ENCODE measurements at regions not wholly inside any gene's neighbourhood (a gene's known extent, or its start where the extent isn't known, plus 50 kb on each side); places are given as distances from the start of the nearest gene placed in this dataset.
A peak's percentile ranks its signal among the peaks of the same experiment; 100 is the strongest.

DNA sequence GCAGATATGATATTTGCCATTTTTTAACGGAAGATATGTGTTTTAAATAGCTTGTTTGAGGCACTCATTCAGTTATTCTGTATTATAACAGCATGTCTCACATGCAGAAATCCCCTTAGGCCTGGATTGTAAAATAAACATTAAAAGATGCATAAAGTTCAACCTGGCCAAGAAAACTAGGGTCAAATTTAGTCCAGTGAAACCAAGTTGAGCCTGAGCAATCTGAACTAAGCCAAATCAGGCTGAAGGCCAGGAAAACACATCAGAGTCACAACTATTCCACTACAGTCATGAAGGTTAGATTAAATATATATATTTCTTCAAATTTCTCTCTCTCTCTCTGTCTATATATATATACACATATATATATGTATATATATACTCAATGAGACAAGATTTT is 504.8 kb downstream of the SLITRK1 start:
- H3K9me3 ChIP-seq (ENCODE audit: control insufficient read depth in 2 of 3, insufficient read depth in 1 of 3, low read length in 3 of 3) = peaks cover 0 to 2% (median 0%) of the 10 kb centered on the region in 3 donors
- H3K4me3 ChIP-seq (ENCODE audit: low read length in 3 of 3) = no peak overlapping the region
- DNase-seq = no peak
- H3K36me3 ChIP-seq (ENCODE audit: control insufficient read depth in 2 of 3, insufficient read depth in 3 of 3, low read length in 3 of 3) = no peaks in the 10 kb centered on the region
- no peak overlapping the region for H3K27ac ChIP-seq (ENCODE audit: low read depth in 2 of 2, low read length in 2 of 2)
- H3K9ac ChIP-seq (ENCODE audit: low read length in 3 of 3) = no peak overlapping the region
- no peak for FAIRE-seq
- intact Hi-C loops (cut with DNase I) = no loop called here
- H3K4me1 ChIP-seq (ENCODE audit: control insufficient read depth in 2 of 3, insufficient read depth in 2 of 3, low read depth in 1 of 3, low read length in 3 of 3) = no peaks in the 10 kb centered on the region
- H3K27me3 ChIP-seq (ENCODE audit: control insufficient read depth, insufficient read depth, low read length) = no peaks in the 10 kb centered on the region
- TF ChIP-seq, protein P1, sequence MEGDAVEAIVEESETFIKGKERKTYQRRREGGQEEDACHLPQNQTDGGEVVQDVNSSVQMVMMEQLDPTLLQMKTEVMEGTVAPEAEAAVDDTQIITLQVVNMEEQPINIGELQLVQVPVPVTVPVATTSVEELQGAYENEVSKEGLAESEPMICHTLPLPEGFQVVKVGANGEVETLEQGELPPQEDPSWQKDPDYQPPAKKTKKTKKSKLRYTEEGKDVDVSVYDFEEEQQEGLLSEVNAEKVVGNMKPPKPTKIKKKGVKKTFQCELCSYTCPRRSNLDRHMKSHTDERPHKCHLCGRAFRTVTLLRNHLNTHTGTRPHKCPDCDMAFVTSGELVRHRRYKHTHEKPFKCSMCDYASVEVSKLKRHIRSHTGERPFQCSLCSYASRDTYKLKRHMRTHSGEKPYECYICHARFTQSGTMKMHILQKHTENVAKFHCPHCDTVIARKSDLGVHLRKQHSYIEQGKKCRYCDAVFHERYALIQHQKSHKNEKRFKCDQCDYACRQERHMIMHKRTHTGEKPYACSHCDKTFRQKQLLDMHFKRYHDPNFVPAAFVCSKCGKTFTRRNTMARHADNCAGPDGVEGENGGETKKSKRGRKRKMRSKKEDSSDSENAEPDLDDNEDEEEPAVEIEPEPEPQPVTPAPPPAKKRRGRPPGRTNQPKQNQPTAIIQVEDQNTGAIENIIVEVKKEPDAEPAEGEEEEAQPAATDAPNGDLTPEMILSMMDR (IDR thresholded peaks at IDR 0.05; ENCODE audit: borderline replicate concordance, extremely low read depth, insufficient read depth) = no peak

DNA sequence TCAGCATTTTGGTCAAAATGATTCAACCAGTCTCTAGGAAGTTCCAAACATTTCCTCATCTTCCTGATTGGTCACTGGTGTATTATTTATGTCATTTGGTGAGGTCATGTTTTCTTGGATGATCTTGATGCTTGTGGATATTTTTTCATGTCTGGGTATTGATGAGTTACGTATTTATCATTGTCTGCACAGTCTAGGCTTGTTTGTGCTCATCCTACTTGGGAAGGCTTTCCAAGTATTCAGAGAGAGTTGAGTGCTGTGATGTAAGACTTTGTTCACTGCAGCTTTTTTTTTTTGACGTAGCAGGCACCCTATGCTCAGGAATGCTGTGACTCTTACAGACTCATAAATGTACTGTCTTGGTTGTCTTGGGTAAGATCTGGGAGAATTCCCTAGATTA is 509.5 kb downstream of the SLITRK1 start:
- Histone ChIP-seq H3K4me3 (ENCODE audit: low read length in 3 of 3) (no peak overlapping the region), H3K27me3 (ENCODE audit: control insufficient read depth, insufficient read depth, low read length) (no peaks in the 10 kb centered on the region), H3K9me3 (ENCODE audit: control insufficient read depth in 2 of 3, insufficient read depth in 1 of 3, low read length in 3 of 3) (peaks cover 0 to 2% (median 0%) of the 10 kb centered on the region in 3 donors), H3K27ac (ENCODE audit: low read depth in 2 of 2, low read length in 2 of 2) (no peak overlapping the region), H3K36me3 (ENCODE audit: control insufficient read depth in 2 of 3, insufficient read depth in 3 of 3, low read length in 3 of 3) (no peaks in the 10 kb centered on the region), H3K9ac (ENCODE audit: low read length in 3 of 3) (no peak overlapping the region), H3K4me1 (ENCODE audit: control insufficient read depth in 2 of 3, insufficient read depth in 2 of 3, low read depth in 1 of 3, low read length in 3 of 3) (no peaks in the 10 kb centered on the region)
- DNase-seq = no peak
- TF ChIP-seq, protein P1 (IDR thresholded peaks at IDR 0.05; ENCODE audit: borderline replicate concordance, extremely low read depth, insufficient read depth) = no peak
- intact Hi-C loops (cut with DNase I) = no loop called here
- no peak for FAIRE-seq

DNA sequence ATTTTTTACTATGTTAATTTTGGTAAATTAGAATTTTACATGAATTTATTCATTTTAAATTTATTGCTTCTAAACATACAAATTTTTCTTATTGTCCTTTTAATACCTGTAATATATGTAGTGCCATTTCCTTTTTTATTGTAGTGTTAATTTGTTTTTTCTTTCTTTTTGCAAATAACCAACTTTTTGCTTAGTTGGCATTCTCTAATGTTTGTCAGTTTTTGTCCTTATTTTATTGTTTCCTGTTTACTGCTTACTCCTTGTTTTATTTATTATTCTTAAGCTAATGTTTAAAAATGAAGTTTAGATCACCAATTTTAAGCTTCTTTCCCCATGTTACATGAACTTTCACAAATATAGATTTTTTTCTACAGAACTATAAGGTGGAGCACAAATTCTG is 516.6 kb downstream of the SLITRK1 start:
- no peak overlapping the region for H3K9ac ChIP-seq (ENCODE audit: low read length in 3 of 3)
- H3K4me1 ChIP-seq (ENCODE audit: control insufficient read depth in 2 of 3, insufficient read depth in 2 of 3, low read depth in 1 of 3, low read length in 3 of 3) = no peaks in the 10 kb centered on the region
- H3K4me3 ChIP-seq (ENCODE audit: low read length in 3 of 3) = no peak overlapping the region
- H3K9me3 ChIP-seq (ENCODE audit: control insufficient read depth in 2 of 3, insufficient read depth in 1 of 3, low read length in 3 of 3) = no peaks in the 10 kb centered on the region
- TF ChIP-seq, protein P1 (IDR thresholded peaks at IDR 0.05; ENCODE audit: borderline replicate concordance, extremely low read depth, insufficient read depth) = no peak
- DNase-seq (no peak), FAIRE-seq (peak; percentile 85)
- intact Hi-C loops (cut with DNase I) = no loop called here
- no peaks in the 10 kb centered on the region for H3K36me3 ChIP-seq (ENCODE audit: control insufficient read depth in 2 of 3, insufficient read depth in 3 of 3, low read length in 3 of 3)
- H3K27me3 ChIP-seq (ENCODE audit: control insufficient read depth, insufficient read depth, low read length) = no peaks in the 10 kb centered on the region
- H3K27ac ChIP-seq (ENCODE audit: low read depth in 2 of 2, low read length in 2 of 2) = no peak overlapping the region

DNA sequence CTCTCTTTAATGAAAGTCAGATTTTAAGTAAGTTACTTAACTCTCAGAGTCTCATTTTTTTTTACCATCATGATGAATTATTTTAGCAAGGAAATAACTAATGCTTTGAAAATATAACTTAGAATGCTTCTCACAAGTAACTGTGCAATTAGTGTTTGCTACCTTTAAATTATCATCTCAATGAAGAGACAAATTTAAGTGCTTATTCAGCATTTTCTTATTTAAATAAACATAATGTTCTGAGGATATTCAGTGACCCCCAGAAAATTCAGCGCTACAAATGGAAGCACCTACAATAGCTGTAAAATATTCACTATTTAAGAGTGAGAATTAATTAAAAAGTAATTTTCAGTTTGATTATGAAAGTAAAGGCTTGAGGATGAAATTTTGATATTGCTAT is 527.2 kb downstream of the SLITRK1 start:
- Histone ChIP-seq H3K4me3 (ENCODE audit: low read length in 3 of 3) (no peak overlapping the region), H3K36me3 (ENCODE audit: control insufficient read depth in 2 of 3, insufficient read depth in 3 of 3, low read length in 3 of 3) (no peaks in the 10 kb centered on the region), H3K27ac (ENCODE audit: low read depth in 2 of 2, low read length in 2 of 2) (no peak overlapping the region), H3K4me1 (ENCODE audit: control insufficient read depth in 2 of 3, insufficient read depth in 2 of 3, low read depth in 1 of 3, low read length in 3 of 3) (no peaks in the 10 kb centered on the region), H3K27me3 (ENCODE audit: control insufficient read depth, insufficient read depth, low read length) (no peaks in the 10 kb centered on the region), H3K9me3 (ENCODE audit: control insufficient read depth in 2 of 3, insufficient read depth in 1 of 3, low read length in 3 of 3) (no peaks in the 10 kb centered on the region), H3K9ac (ENCODE audit: low read length in 3 of 3) (no peak overlapping the region)
- TF ChIP-seq, protein P1 (IDR thresholded peaks at IDR 0.05; ENCODE audit: borderline replicate concordance, extremely low read depth, insufficient read depth) = no peak
- intact Hi-C loops (cut with DNase I) = no loop called here
- no peak for DNase-seq
- FAIRE-seq = no peak
